ENCODE measurements at regions not wholly inside any gene's neighbourhood (a gene's known extent, or its start where the extent isn't known, plus 50 kb on each side); places are given as distances from the start of the nearest gene placed in this dataset.

DNA sequence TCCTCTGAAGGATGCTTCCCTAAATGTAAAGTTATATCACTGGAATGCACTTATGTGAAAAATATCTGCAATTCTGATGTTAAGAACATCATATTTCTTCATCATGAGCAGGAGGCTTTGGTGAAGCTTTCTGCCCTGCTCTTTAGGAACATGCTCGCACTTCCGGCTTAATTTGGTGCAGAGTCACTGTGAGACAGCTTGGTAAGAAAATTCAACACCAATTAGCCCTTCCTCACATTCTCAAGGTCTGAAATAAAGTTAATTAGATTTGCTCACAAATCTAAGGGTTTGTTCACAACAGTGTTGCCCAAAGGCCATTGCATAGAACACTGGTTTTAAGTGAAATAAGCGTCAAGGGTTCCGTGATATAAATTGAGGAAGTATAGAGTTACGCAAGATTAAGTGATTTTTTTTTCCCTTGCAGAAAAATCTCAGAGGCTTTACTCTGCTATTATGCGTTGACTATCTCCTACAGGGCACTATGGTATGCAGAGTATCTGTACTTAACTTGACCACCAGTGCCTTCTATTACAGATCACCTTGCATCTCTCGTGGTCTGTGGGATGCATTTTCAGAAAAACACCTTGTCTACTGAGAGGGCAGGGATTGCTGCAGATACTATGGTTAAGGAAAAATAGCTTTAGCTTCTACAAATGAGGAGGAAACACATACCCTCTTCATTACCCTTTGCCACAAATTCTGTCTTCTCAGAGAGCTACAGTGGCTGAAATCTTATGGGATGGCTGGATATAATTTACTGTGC lies 953.9 kb downstream of the TYW1 start:
- TF ChIP-seq YY1 (IDR thresholded peaks at IDR 0.05) = no peak
- TF ChIP-seq CTCF (IDR thresholded peaks at IDR 0.05; ENCODE audit: low read depth, low read length, missing input control) = no peak
- no peak for TF ChIP-seq EGR1 (IDR thresholded peaks at IDR 0.05; ENCODE audit: low read depth in 2 of 2)
- no peak for TF ChIP-seq SP1 (IDR thresholded peaks at IDR 0.05)
- TF ChIP-seq, protein P1, sequence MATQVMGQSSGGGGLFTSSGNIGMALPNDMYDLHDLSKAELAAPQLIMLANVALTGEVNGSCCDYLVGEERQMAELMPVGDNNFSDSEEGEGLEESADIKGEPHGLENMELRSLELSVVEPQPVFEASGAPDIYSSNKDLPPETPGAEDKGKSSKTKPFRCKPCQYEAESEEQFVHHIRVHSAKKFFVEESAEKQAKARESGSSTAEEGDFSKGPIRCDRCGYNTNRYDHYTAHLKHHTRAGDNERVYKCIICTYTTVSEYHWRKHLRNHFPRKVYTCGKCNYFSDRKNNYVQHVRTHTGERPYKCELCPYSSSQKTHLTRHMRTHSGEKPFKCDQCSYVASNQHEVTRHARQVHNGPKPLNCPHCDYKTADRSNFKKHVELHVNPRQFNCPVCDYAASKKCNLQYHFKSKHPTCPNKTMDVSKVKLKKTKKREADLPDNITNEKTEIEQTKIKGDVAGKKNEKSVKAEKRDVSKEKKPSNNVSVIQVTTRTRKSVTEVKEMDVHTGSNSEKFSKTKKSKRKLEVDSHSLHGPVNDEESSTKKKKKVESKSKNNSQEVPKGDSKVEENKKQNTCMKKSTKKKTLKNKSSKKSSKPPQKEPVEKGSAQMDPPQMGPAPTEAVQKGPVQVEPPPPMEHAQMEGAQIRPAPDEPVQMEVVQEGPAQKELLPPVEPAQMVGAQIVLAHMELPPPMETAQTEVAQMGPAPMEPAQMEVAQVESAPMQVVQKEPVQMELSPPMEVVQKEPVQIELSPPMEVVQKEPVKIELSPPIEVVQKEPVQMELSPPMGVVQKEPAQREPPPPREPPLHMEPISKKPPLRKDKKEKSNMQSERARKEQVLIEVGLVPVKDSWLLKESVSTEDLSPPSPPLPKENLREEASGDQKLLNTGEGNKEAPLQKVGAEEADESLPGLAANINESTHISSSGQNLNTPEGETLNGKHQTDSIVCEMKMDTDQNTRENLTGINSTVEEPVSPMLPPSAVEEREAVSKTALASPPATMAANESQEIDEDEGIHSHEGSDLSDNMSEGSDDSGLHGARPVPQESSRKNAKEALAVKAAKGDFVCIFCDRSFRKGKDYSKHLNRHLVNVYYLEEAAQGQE (IDR thresholded peaks at IDR 0.05) = no peak
- TF ChIP-seq HNF4G (IDR thresholded peaks at IDR 0.05) = no peak
- no peak for TF ChIP-seq HNF4A (conservative IDR thresholded peaks at IDR 0.05)
